A673 (cell line): ENCODE measurements at regions not wholly inside any gene's neighbourhood (a gene's known extent, or its start where the extent isn't known, plus 50 kb on each side); places are given as distances from the start of the nearest gene placed in this dataset.

Experiments used
- CTCF ChIP-seq: fragments of 300-800, 200-600 bp; sonication (generic); conservative IDR thresholded peaks from 2 replicates; pipeline ENCODE4 v1.5.1; 2017; ENCODE audit warnings: low read depth, mild to moderate bottlenecking, antibody characterized with exemption, low read length, moderate library complexity, mixed read lengths
- EZH2 ChIP-seq: fragments of 200-600 bp; sonication (generic); IDR thresholded peaks from 2 replicates; pipeline ENCODE4 v1.6.1; 2017; ENCODE audit warnings: borderline replicate concordance, low read depth, mild to moderate bottlenecking, mixed read lengths, antibody characterized with exemption, low read length; ENCODE audit not compliant: poor library complexity, severe bottlenecking

GRCh38 chr14:58738189-58738836 lies 100.6 kb downstream of the DACT1 start:
- TF ChIP-seq CTCF (no peak), EZH2 (no peak)
